PC-9 (cell line): ENCODE measurements at regions not wholly inside any gene's neighbourhood (a gene's known extent, or its start where the extent isn't known, plus 50 kb on each side); places are given as distances from the start of the nearest gene placed in this dataset.

Experiments used
- BruUV-seq: library from RNA; stranded (reverse); fragments of 400-500 nt; replicated peaks from 2 replicates; lab custom pipeline; 2021; lab: Mats Ljungman, UMichigan
- CTCF ChIA-PET: fragments of 300-600 bp; sonication (Branson Sonifier 250); formaldehyde crosslinking; loops from one replicate; lab custom pipeline; 2022; ENCODE audit warnings: antibody characterized with exemption; lab: Charles Lee
- POLR2A ChIA-PET: fragments of 300-600 bp; sonication (Branson Sonifier 250); formaldehyde crosslinking; loops from one replicate; lab custom pipeline; 2022; ENCODE audit warnings: antibody characterized with exemption; ENCODE audit not compliant: unreplicated experiment; lab: Charles Lee
- DNase-seq, 2 experiments: peaks; one replicate each; pipeline versions ENCODE4 v3.0.0 to v3.0.0-alpha.2; 2015 to 2022; ENCODE audit warnings: mixed read lengths in 1 of 2
- H2AFZ ChIP-seq: fragments of 200-600 bp; sonication (generic); 2 replicates; pipeline ENCODE4 v1.8.1; 2017; ENCODE audit warnings: antibody characterized with exemption
- H3F3A ChIP-seq: fragments of 200-600 bp; sonication (generic); 2 replicates; pipeline ENCODE4 v1.8.1; 2017; ENCODE audit warnings: antibody characterized with exemption, mild to moderate bottlenecking, low read depth; ENCODE audit not compliant: insufficient read depth
- H3K27ac ChIP-seq: fragments of 200-600 bp; sonication (generic); 2 replicates; pipeline ENCODE4 v1.6.1; 2016; ENCODE audit warnings: mixed run types
- H3K27me3 ChIP-seq: fragments of 200-600 bp; sonication (generic); 2 replicates; pipeline ENCODE4 v1.6.1; 2016; ENCODE audit warnings: low read depth, mixed run types; ENCODE audit not compliant: insufficient read depth
- H3K36me3 ChIP-seq: fragments of 200-600 bp; sonication (generic); 2 replicates; pipeline ENCODE4 v1.6.1; 2016; ENCODE audit warnings: low read depth, mixed run types
- H3K4me1 ChIP-seq: fragments of 200-600 bp; sonication (generic); replicated peaks from 2 replicates; pipeline ENCODE4 v1.6.1; 2016; ENCODE audit warnings: mixed run types; ENCODE audit not compliant: insufficient read depth
- H3K4me2 ChIP-seq: fragments of 200-600 bp; sonication (generic); 2 replicates; pipeline ENCODE4 v1.6.1; 2017; ENCODE audit warnings: mixed run types
- H3K4me3 ChIP-seq: fragments of 200-600 bp; sonication (generic); 2 replicates; pipeline ENCODE4 v1.6.1; 2016; ENCODE audit warnings: mixed run types
- H3K79me2 ChIP-seq: fragments of 200-600 bp; sonication (generic); 2 replicates; pipeline ENCODE4 v1.6.1; 2017; ENCODE audit warnings: low read depth, mixed run types
- H3K9me2 ChIP-seq: fragments of 200-600 bp; sonication (generic); 2 replicates; pipeline ENCODE4 v1.8.1; 2017; ENCODE audit warnings: mild to moderate bottlenecking; ENCODE audit not compliant: insufficient read depth
- H3K9me3 ChIP-seq: fragments of 200-600 bp; sonication (generic); 2 replicates; pipeline ENCODE4 v1.8.1; 2016; ENCODE audit warnings: low read depth; ENCODE audit not compliant: insufficient read depth
- H4K20me1 ChIP-seq: fragments of 200-600 bp; sonication (generic); 2 replicates; pipeline ENCODE4 v1.8.1; 2017; ENCODE audit not compliant: insufficient read depth
- CTCF ChIP-seq: fragments of 200-600 bp; sonication (generic); conservative IDR thresholded peaks from 2 replicates; pipeline ENCODE4 v1.6.1; 2017; ENCODE audit warnings: mixed run types, antibody characterized with exemption, mild to moderate bottlenecking, moderate library complexity
- EZH2 ChIP-seq: fragments of 200-600 bp; sonication (generic); IDR thresholded peaks from 2 replicates; pipeline ENCODE4 v1.8.0; 2017; ENCODE audit warnings: antibody characterized with exemption, low read depth
- intact Hi-C: fragments of 100-400 bp; cut with micrococcal nuclease; formaldehyde crosslinking; loops from one replicate; pipeline ENCODE4 v1.10.0; 2022; ENCODE audit not compliant: unreplicated experiment

- Histone ChIP-seq H3K9me3 (no peaks in the 10 kb centered on the region), H3K4me1 (no peaks in the 10 kb centered on the region), H3F3A (no peaks in the 10 kb centered on the region), H3K4me2 (no peak overlapping the region), H2AFZ (no peak overlapping the region), H3K4me3 (no peak overlapping the region), H3K79me2 (no peaks in the 10 kb centered on the region), H3K9me2 (no peaks in the 10 kb centered on the region), H4K20me1 (no peaks in the 10 kb centered on the region), H3K27ac (no peak overlapping the region), H3K36me3 (no peaks in the 10 kb centered on the region), H3K27me3 (no peaks in the 10 kb centered on the region)
- BruUV-seq, result no TSS peak
- ChIA-PET CTCF (no interaction called here), POLR2A (no interaction called here)
- TF ChIP-seq EZH2 (no peak), CTCF (no peak)
- no peak for DNase-seq
- intact Hi-C loops, result no loop called here
These were observed 225.9 kb downstream of the TTLL7 start for GRCh38 chr1:83773059-83773458.

GRCh38 chr1:83770319-83770661 is 228.6 kb downstream of the TTLL7 start:
- Histone ChIP-seq H3K9me2 (no peaks in the 10 kb centered on the region), H3K4me1 (no peaks in the 10 kb centered on the region), H2AFZ (no peak overlapping the region), H3K4me2 (no peak overlapping the region), H3K27me3 (no peaks in the 10 kb centered on the region), H3F3A (no peaks in the 10 kb centered on the region), H3K36me3 (no peaks in the 10 kb centered on the region), H3K27ac (no peak overlapping the region), H3K4me3 (no peak overlapping the region), H3K79me2 (no peaks in the 10 kb centered on the region), H4K20me1 (no peaks in the 10 kb centered on the region), H3K9me3 (no peaks in the 10 kb centered on the region)
- DNase-seq, result no peak
- TF ChIP-seq CTCF, result no peak
- TF ChIP-seq EZH2, result no peak
- intact Hi-C loops, result no loop called here
- POLR2A ChIA-PET, result no interaction called here
- no TSS peak for BruUV-seq
- CTCF ChIA-PET, result no interaction called here

GRCh38 chr1:83769594-83770318 is 229.2 kb downstream of the TTLL7 start:
- Histone ChIP-seq H3K9me2 (no peaks in the 10 kb centered on the region), H3K4me1 (no peaks in the 10 kb centered on the region), H4K20me1 (no peaks in the 10 kb centered on the region), H3K79me2 (no peaks in the 10 kb centered on the region), H3K27me3 (no peaks in the 10 kb centered on the region), H3K4me3 (no peak overlapping the region), H3K9me3 (no peaks in the 10 kb centered on the region), H3K27ac (no peak overlapping the region), H3K4me2 (no peak overlapping the region), H3K36me3 (no peaks in the 10 kb centered on the region), H2AFZ (no peak overlapping the region), H3F3A (no peaks in the 10 kb centered on the region)
- intact Hi-C loops, result no loop called here
- TF ChIP-seq EZH2 (no peak), CTCF (no peak)
- BruUV-seq, result no TSS peak
- POLR2A ChIA-PET, result no interaction called here
- CTCF ChIA-PET, result no interaction called here
- no peak for DNase-seq
